Stimulated activated CD8-positive, alpha-beta memory T cell treated with anti-CD3 and anti-CD28 coated beads, Interleukin-15, amount 100 ng/mL, for 48 hours (primary cell): ENCODE measurements at regions not wholly inside any gene's neighbourhood (a gene's known extent, or its start where the extent isn't known, plus 50 kb on each side); places are given as distances from the start of the nearest gene placed in this dataset.

Experiments used
- DNase-seq, 2 donors: peaks; one replicate each; pipeline ENCODE4 v3.0.0-alpha.2; 2020; ENCODE audit warnings: low read depth in 2 of 2

DNA sequence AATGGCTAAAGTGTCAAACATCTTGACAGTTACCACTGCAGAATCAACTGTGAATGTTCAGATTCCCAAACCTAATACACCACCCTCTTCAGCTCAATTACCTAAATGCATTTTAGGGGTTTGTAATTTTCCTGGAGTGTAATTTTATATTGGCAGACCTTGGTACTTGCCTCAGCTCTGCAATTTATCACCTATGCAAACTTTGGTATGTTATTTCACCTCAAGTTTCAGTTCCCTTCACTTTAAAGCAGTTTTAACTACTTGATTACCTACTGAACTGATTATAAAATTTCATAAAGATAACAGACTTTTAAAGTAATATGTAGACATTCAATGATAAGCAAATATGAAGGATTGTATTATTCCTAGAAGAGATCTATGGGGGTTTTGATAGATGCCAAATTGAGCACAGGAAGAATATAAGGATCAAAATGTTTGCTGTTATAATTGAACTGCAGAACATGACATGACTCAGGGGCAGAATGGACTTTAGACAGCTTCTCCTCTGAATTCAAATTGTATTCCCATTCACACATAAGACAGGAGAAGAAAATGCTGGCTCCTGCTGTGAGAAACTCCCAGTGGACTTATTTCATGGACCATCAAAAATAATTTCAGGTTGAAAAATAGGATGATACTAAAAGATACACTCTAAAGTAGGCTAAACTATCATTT, 491.5 kb upstream of the LUZP2 start:
- no peak for DNase-seq

DNA sequence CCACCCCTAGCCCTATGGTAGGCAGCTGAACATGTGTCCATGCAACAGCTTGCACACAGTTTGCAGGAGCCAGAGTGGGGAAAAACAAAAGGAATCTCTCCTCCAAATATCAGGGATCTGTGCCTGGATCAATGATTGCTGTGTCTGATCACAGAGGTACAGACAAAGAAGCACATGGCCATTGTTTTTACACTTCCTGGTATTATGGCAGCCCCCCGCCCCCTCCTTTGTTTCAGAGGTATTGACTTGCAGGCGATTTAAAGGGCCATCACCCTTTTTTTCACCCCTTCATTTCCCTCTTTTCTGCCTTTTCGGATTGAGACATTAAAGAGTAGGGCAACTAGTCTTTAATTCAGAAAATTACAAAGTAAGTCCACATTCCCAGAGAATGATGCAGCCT, 453.0 kb upstream of the LUZP2 start:
- no peak for DNase-seq

DNA sequence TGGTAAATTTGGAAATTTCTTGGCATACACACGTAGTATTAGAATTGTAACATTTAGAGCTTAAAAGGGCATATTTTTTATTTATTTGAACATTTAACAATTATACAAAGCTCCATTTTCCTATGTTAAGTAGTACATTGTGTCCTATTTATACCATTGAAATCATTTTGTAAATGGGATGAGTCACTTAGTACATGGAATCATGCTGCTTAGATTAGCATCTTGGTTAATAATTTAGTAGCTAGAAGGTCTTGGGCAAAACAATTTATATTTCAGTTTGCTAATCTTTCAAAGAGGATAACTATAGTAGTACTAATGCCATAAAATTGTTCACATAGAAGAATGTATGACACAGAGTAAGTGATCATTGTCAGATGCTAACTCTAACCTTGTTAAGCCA, 450.1 kb upstream of the LUZP2 start:
- no peak for DNase-seq

DNA sequence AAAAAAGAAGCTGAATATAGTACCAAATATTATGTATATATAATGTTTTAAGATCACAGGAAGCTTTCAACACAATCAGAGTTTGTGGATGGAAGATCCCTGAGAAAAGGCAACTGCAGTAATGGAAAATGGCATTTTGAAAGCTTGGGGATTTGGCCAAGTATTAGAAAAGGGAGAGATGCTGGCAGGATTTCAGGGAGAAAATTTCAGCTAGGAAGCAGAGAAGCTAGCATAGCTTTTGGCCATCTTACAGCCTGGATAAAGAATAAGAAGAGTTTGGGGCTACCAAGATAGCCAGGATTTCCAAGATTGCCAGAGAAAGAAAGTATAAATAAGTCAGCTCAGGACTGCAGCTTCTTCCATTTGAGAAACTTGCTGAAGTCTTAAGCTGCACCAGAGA, 440.8 kb upstream of the LUZP2 start:
- DNase-seq = no peak

DNA sequence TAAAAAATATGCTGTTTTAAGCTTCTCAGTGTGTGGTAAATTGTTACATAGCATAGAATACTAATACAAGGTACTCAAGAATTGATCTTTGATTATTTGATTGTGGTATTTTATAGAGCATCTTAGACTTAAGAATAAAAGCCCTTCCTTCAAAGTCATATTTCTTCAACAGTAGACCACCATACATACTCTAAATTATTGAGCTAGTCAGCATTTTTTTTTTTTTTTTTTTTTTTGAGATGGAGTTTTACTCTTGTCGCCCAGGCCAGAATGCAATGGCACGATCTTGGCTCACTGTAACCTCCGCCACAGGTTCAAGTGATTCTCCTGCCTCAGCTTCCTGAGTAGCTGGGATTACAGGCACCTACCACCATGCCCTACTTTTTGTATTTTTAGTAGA, 436.7 kb upstream of the LUZP2 start:
- DNase-seq = no peak

DNA sequence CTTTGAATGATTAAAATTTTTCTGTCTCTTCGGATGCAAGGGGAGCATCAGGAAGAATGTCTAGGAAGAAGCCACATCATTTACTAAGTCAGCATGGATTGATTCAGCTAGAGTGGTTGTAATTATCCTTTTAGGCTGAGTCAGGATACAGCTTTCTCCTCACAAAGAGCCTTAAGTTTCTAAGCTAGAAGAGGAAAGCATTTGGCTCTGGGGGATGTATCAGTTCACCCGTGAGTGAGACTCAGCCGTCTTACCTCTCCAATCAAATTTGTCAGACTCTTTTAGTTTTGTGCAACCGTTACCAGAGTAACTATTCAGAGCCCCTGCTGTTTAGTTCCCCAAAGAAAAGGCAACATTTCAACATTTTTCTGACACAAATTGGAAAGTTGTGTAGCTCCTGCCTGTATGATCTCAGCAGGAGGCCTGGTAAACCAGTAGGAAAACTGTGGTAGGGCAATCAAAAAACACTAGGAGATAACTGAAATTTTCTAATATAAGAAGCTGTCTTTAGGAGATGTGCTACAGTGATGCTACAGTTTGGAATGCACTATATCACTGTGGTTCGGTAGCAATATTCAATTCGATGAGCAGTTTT, 432.4 kb upstream of the LUZP2 start:
- no peak for DNase-seq

DNA sequence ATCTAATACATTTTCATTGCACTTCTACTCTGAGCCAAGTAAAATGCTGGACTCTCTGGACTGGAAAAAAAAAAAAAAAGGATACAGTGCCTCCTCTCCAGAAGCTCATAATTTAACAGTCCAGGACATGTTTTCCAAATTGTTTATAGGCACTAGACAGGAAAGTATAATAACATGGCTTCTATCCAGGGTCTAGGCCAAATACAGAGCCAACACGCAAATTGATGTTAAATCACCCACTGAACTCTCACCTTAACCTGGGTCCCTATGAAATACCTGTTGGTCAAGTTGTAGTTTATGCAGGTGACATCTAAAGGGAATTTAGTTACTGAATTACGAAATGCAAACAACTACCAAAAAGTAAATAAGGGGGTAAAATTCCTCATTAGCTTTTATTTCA, 428.7 kb upstream of the LUZP2 start:
- no peak for DNase-seq

DNA sequence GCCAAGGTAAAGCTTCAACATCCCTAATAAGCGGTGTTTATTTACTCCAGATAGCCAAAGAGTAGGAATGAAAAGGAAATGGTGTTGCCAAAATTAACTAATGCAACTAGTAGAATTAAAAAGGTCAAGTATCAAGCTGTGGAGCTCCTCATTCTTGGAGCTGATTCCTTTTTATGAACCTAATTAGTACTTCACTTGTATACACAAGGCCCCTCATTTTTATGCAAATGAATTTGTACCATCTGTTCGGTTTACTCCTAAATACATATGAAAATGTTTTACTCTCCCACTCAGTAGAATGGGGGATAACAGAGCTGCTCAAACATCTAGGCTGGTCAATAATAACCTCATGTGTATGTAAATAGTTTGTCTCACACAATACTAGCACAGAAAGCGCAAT, 426.4 kb upstream of the LUZP2 start:
- no peak for DNase-seq

DNA sequence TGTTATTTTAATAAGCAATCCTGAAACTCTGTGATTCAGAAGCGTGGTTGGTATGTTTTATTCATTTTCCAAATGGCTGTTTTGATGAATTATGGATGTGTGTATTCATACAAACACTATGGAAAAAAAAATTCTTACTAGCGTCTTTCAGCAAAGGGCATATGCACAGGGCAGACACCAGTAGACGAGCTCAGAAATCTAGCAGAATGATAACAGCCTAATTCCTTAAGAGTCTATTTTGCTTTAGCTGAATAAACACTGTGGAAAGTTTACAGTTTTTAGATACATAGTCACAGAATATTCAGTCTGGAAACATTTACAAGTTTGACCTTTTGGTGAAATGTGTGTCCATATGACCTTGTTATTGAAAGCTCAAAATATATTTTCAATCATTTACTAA, 418.8 kb upstream of the LUZP2 start:
- DNase-seq = no peak

DNA sequence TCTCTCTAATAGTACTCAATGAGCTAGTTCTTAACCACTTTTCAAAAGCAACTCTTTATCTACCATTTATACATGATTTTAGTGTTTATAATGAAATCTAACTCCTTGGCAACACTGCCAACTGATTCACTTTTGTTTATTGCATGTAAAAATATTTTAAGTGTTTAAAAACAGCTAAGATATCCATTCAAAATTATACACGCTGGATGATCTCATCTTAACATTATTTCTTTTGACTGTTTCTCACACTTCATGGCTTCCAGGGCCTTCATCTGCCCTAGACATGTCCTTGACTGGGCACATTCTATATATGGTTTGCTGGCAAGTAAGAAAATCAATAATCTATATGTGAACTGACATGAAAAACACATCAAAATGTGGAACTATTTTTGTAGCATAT, 414.6 kb upstream of the LUZP2 start:
- DNase-seq = no peak

DNA sequence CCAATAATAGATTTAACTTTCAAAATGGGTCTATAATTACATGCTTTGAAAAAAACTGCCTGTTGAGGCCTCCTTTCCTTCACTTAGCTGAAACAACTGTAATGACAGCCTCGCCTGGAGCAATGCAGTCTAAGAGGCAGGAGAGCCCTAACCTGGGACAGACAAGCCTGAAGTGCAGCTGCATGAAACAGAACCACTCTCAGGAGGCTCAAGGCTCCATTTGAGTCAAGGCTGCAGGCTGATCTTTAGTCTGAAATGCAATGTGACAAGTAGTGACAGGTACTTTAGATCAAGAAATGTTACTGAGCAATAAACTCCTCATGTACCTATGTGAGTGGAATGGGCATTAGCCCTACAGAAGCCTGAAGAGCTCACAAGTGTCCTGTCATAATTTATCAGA, 414.0 kb upstream of the LUZP2 start:
- DNase-seq = no peak

DNA sequence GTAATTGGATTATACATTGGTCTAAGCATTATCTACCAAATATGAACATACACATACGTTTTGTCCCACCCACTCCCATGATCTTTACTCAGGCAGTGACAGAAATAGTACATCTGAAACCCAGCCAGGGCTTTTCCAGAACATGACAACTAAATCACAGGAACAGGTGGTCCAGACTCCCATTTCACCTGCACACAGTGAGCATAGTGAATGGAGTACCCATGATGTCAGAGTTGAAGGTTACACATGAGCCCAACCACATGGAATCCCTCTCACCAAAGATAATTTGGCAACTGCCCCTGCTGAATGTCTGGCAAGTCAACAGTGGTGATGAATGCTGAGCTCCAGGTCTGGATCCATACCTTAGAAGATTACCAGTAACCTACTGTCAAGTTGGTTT, 411.9 kb upstream of the LUZP2 start:
- DNase-seq = no peak

DNA sequence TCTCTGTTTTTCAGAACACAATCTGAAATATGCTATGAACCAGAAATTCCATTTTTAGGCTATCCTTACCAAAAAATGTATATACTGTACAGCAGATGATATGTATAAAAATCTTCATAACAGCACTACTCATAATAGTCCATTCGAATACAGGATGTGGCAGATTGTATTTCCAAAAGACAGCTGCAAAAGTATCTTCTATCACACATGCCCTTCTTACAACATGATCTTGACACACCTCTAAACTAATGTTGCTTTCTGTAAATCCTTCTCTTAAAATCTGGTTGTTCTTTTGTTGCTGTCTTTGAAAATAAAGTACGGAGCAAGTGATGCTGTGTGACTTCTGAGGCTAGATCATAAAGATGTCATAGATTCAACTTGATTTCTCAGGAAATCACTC, 409.9 kb upstream of the LUZP2 start:
- DNase-seq = no peak

DNA sequence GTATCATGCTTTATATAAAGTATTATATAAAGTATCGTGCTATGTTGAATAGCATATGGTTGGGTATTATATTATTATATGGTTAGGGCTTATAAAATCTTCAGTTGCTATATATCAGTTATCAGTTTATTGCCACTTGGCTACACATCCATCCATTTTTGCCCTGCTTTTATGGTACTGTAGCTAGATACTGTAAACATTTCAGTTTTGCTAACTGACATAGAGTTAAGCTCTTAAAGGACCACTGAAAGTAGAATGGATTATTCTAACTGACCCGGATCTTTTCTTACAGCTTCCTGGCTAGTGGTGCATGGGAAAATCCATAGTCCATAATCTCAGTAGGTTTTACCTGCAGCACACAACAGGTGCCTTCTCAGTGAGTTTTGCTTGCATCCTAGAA, 405.3 kb upstream of the LUZP2 start:
- no peak for DNase-seq

DNA sequence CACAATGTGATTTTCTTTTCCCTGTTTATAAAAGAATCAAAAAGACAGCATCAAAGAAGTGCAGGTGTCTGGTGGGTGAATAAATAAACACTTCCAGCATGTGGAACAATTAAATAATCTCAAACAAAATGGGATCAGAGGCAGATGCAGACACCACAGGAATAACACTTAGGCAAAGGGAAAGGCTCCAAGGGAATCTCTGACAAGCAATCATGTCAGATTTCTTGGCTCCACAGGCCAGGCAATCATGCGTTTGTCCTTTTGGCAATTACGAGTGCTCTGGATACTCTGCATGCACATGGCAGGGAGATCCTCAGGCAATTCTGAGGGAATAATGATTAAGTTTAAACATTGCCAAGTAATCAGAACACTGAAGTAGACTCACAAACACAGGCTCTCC, 403.5 kb upstream of the LUZP2 start:
- DNase-seq = no peak

DNA sequence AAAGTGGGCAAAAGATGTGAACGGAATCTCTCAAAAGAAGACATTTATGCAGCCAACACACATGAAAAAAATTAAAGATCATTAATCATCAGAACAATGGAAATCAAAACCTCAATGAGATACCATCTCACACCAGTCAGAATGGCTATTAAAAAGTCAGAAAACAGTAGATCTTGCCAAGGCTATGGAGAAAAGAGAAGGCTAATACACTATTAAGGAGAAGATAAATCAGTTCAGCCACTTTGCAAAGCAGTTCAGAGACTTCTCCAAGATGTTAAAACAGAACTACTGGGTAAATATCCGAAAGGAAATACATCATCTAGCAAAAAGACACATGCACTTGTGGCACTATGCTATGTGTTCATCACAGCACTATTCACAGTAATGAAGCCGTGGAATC, 388.2 kb upstream of the LUZP2 start:
- DNase-seq = no peak

DNA sequence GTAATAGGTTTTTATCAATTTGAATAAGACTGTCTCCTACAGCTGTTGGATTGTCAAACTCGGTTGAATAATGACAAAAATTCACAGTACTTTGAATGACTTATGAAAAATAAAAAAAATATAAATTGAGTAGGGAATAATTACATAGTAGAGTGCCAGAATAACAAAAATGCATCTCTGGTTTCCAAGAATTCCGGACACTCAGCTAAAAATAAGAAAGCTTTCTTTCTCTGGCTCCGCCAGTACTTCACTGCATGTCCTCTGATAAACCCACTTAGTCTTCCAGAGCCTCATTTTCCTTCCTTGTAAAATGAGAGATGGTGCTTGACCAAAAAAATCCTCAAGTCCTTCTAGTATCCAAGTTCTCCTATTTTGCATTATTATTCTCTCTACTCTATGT, 374.6 kb upstream of the LUZP2 start:
- DNase-seq = no peak

DNA sequence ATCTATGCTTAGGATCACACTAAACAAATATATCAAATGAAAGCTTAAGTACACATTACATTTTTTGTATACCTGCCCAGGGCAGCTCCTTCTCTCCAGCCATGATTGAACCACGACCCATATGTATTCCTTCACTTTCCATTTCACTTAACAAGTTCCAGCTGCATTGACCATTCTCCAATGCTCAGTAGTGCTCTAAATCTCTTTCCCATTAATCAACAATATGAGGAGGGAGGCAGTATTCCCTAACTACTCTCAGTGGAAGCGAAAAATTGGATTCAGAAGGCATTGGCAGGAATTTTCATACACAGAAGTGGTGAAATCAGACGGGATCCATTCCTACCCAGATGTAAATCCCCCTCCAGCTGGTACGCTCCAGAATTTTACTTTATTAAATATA, 372.0 kb upstream of the LUZP2 start:
- no peak for DNase-seq

DNA sequence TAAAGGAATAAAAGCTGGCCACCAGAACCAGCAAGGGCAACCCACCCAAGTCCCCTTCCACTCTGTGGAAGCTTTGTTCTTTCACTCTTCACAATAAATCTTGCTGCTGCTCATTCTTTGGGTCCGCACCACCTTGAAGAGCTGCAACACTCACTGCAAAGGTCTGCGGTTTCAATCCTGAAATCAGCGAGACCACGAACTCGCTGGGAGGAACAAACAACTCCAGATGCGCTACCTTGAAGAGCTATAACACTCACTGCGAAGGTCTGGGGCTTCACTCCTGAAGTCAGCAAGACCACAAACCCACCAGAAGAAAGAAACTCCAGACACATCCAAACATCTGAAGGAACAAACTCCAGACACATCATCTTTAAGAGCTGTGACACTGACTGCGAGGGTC, 365.2 kb upstream of the LUZP2 start:
- DNase-seq = no peak

DNA sequence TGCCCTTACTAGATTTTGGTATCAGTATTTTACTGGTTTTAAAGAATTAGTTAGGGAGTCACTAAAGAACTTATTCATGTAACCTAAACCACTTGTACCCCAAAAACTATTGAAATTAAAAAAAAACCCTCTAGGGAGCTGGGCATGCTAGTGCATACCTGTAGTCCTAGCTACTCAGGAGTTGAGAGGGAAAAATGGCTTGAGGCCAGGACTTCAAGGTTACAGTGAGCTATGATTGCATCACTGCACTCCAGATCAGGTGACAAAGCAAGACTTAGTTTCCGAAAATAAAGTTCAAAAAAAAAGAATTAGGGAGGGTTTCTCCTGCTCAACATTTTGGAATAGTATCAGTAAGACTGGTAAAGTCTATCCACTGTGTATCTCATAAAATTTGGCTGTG, 364.4 kb upstream of the LUZP2 start:
- no peak for DNase-seq

DNA sequence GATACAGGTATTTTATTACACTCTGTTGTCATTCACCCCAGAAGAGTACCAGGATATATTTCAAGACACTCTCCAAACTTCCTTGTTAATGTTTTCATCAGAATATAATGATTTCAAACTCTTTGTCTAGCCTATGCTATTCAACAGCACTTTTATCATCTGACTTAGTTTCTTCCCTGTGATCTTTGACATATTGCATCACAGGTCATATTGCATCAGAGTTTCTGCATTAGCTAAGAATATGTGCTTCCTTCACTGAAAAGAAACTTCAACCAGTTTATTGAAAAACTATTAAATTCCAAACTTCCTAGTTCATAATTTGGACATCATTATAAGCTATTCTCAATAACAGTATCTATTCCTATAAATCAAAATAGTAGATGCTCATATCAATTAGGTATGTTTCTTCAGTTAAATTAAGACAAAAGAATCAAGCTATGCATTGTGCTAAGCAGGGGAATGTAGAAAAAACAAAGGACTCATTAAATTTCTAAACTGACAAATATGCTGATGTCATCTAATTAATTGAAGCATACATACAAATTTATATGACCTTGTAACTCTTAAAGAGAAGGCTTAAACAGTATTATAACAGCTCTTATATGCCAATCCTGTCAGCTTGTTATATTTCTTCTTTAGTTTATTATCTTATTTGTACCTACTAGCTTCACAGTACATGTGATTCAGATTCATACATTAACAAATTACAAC, 361.8 kb upstream of the LUZP2 start:
- DNase-seq = no peak

DNA sequence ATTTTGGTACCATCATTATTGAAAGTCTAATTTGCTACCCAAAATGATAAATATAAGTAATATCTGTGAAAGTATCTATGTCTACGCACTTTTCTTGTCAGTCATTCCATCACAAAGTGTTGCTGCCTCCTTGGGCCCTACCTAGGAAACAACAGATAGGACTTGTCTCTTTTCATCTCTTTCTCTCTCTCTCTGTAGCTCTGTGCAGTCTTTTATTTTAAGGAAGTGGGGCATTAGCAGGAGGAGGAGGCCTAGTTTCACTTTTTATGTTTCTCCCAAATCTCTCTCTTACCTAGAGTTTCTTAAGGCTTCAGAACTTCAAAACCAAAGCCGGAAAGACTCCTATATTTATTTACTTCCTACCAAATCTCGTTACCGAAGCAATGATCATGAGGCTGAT, 354.8 kb upstream of the LUZP2 start:
- DNase-seq = no peak

DNA sequence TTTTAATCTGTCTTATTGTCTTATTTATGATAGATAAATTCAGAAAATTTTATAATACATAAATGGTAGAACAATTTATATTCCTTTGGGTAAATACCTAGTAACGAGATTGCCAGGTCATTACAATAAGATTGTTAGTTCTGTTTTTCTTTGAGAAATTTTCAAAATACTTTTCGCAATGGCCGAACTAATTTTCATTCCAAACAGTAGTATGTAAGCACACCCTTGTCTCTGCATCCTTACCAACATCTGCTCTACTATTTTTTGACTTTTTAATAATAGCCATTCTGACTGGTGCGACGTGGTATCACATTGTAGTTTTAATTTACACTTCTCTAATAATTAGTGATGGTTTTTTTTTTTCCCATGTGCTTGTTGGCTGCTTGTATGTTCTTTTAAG, 351.4 kb upstream of the LUZP2 start:
- DNase-seq = no peak

DNA sequence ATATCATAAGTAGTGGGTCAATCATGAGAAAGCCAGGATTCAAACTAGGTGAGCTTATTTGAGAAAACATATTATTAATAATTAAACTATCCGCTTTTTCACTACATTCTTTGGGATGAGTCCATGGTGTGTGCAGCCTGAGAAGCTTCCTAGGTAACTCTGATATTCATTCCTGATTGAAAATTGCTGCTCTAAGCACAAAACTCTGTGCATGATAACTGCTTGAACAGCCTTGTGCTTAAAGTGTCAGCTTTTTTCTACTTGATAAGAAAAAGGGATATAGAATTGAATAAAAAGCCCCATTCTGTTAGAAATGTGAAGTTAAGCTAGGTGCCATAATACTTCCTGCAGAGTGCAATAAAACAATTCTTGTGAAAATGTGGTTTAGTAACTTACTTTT, 343.5 kb upstream of the LUZP2 start:
- DNase-seq = no peak
